ENCODE measurements at regions not wholly inside any gene's neighbourhood (a gene's known extent, or its start where the extent isn't known, plus 50 kb on each side); places are given as distances from the start of the nearest gene placed in this dataset.

- TF ChIP-seq EZH2phosphoT487 (IDR thresholded peaks at IDR 0.05; ENCODE audit: insufficient read depth, low read depth), result no peak
- no peak for TF ChIP-seq EZH2 (IDR thresholded peaks at IDR 0.05; ENCODE audit: insufficient read depth, poor library complexity, severe bottlenecking)
Observed at GRCh38 chr11:116217441-116217840, 555.3 kb downstream of the BUD13 start.

All from GM23248 (cell line).